Transverse colon (tissue), 3 donors: ENCODE measurements at regions not wholly inside any gene's neighbourhood (a gene's known extent, or its start where the extent isn't known, plus 50 kb on each side); places are given as distances from the start of the nearest gene placed in this dataset.

Experiments
- CTCF ChIP-seq, 5 experiments: fragments of 200-600 bp in 3 of 5; fragments of 450-650 bp in 2 of 5; sonication (generic) in 3 of 5; IDR thresholded peaks; 1 replicate in 2 of 5; 2 replicates in 3 of 5; pipeline ENCODE4 v1.5.1; 2016 to 2017; ENCODE audit warnings: antibody characterized with exemption in 5 of 5, inconsistent platforms in 3 of 5, mild to moderate bottlenecking in 2 of 5, moderate library complexity in 1 of 5
- EP300 ChIP-seq: sonication (generic); formaldehyde crosslinking; IDR thresholded peaks from one replicate; pipeline ENCODE4 v1.6.1; 2017; ENCODE audit warnings: antibody characterized with exemption, low read depth

GRCh38 chr1:79325705-79326104 lies 319.2 kb upstream of the ADGRL4 start:
- TF ChIP-seq CTCF (IDR thresholded peaks at IDR 0.05) (no peak), EP300 (no peak)
